ENCODE measurements at regions not wholly inside any gene's neighbourhood (a gene's known extent, or its start where the extent isn't known, plus 50 kb on each side); places are given as distances from the start of the nearest gene placed in this dataset.

- Mint-ChIP-seq H3K27me3 (peaks cover 9% of the 10 kb centered on the region), H3K4me1 (peaks cover 8% of the 10 kb centered on the region), H3K36me3 (ENCODE audit: low read depth) (no peaks in the 10 kb centered on the region), H3K9me3 (no peaks in the 10 kb centered on the region), H3K27ac (no peak overlapping the region), H3K4me3 (no peak overlapping the region)
- no peak for DNase-seq
- CTCF ChIA-PET = interaction anchor here (2.6 kb wide), 1 partner anchor 14 kb away, joined by 7 read pairs; no protein-coding TSS in a partner anchor
- POLR2A ChIA-PET = no interaction called here
- no peak for ATAC-seq (ENCODE audit: low read depth)
- no peak for TF ChIP-seq CTCF (IDR thresholded peaks at IDR 0.05)
- intact Hi-C loops (cut with micrococcal nuclease) = no loop called here
Observed at GRCh38 chr4:140267576-140267975, 105.9 kb upstream of the SCOC start.

- no peaks in the 10 kb centered on the region for H3K36me3 Mint-ChIP-seq (ENCODE audit: low read depth)
- POLR2A ChIA-PET = no interaction called here
- no peak for ATAC-seq (ENCODE audit: low read depth)
Observed at GRCh38 chr4:140266958-140267568, 106.4 kb upstream of the SCOC start.

GRCh38 chr4:140260227-140260626 lies 106.2 kb upstream of the MAML3 start:
- Mint-ChIP-seq H3K4me1 (no peaks in the 10 kb centered on the region), H3K27ac (no peak overlapping the region), H3K9me3 (no peaks in the 10 kb centered on the region), H3K4me3 (no peak overlapping the region), H3K27me3 (peaks cover 21% of the 10 kb centered on the region), H3K36me3 (ENCODE audit: low read depth) (no peaks in the 10 kb centered on the region)
- TF ChIP-seq CTCF (IDR thresholded peaks at IDR 0.05) = no peak
- ATAC-seq (ENCODE audit: low read depth) (no peak), DNase-seq (no peak)
- ChIA-PET CTCF (interaction anchor here (0.6 kb wide), 1 partner anchor 77 kb away, joined by 5 read pairs; no protein-coding TSS in a partner anchor), POLR2A (no interaction called here)
- intact Hi-C loops (cut with micrococcal nuclease) = no loop called here

More at GRCh38 chr4:140266958-140267568, 106.4 kb upstream of the SCOC start:
- H3K4me1 Mint-ChIP-seq = peaks cover 8% of the 10 kb centered on the region
- H3K9me3 Mint-ChIP-seq = no peaks in the 10 kb centered on the region
- peaks cover 9% of the 10 kb centered on the region for H3K27me3 Mint-ChIP-seq
- no peak overlapping the region for H3K4me3 Mint-ChIP-seq
- no peak for TF ChIP-seq CTCF (IDR thresholded peaks at IDR 0.05)
- DNase-seq = no peak
- intact Hi-C loops (cut with micrococcal nuclease) = loop anchor here (1.0 kb wide), 1 partner anchor 31 kb away; no protein-coding TSS in a partner anchor
- CTCF ChIA-PET = interaction anchor here (2.6 kb wide), 1 partner anchor 14 kb away, joined by 7 read pairs; no protein-coding TSS in a partner anchor
- no peak overlapping the region for H3K27ac Mint-ChIP-seq

GRCh38 chr4:140258476-140258875 lies 104.5 kb upstream of the MAML3 start:
- Mint-ChIP-seq H3K27me3 (peaks cover 27% of the 10 kb centered on the region), H3K9me3 (no peaks in the 10 kb centered on the region), H3K27ac (no peak overlapping the region), H3K4me1 (no peaks in the 10 kb centered on the region), H3K4me3 (no peak overlapping the region), H3K36me3 (ENCODE audit: low read depth) (no peaks in the 10 kb centered on the region)
- TF ChIP-seq CTCF (IDR thresholded peaks at IDR 0.05) = no peak
- no peak for DNase-seq
- intact Hi-C loops (cut with micrococcal nuclease) = no loop called here
- ATAC-seq (ENCODE audit: low read depth) = no peak
- ChIA-PET POLR2A (no interaction called here), CTCF (interaction anchor here (0.5 kb wide), 1 partner anchor 246 kb away, joined by 3 read pairs; no protein-coding TSS in a partner anchor)

GRCh38 chr4:140257461-140258305 lies 103.7 kb upstream of the MAML3 start:
- peaks cover 27% of the 10 kb centered on the region for H3K27me3 Mint-ChIP-seq
- no peak for TF ChIP-seq CTCF (IDR thresholded peaks at IDR 0.05)
- no peak overlapping the region for H3K27ac Mint-ChIP-seq
- no peak for DNase-seq
- H3K4me1 Mint-ChIP-seq = no peaks in the 10 kb centered on the region
- no peaks in the 10 kb centered on the region for H3K9me3 Mint-ChIP-seq
- H3K36me3 Mint-ChIP-seq (ENCODE audit: low read depth) = no peaks in the 10 kb centered on the region
- ChIA-PET POLR2A (no interaction called here), CTCF (interaction anchor here (0.5 kb wide), 1 partner anchor 246 kb away, joined by 3 read pairs; no protein-coding TSS in a partner anchor)
- no peak overlapping the region for H3K4me3 Mint-ChIP-seq
- ATAC-seq (ENCODE audit: low read depth) = no peak
- intact Hi-C loops (cut with micrococcal nuclease) = no loop called here

Data from activated B cell treated with CpG ODN at 0.5 μM for 24 hours (primary cell).